Thyroid gland (tissue), 4 donors: ENCODE measurements at regions not wholly inside any gene's neighbourhood (a gene's known extent, or its start where the extent isn't known, plus 50 kb on each side); places are given as distances from the start of the nearest gene placed in this dataset.

ENCODE experiments used
- CTCF ChIP-seq, 6 experiments: fragments of 200-600 bp in 3 of 6; fragments of 450-650 bp in 3 of 6; sonication (generic) in 3 of 6; IDR thresholded peaks; one replicate each; pipeline ENCODE4 v1.5.1; 2016 to 2019; ENCODE audit warnings: antibody characterized with exemption in 6 of 6, mild to moderate bottlenecking in 2 of 6, inconsistent platforms in 1 of 6, moderate library complexity in 1 of 6
- POLR2A ChIP-seq, 2 donors: fragments of 450-650 bp; IDR thresholded peaks; one replicate each; pipeline ENCODE4 v1.6.1; 2017; ENCODE audit warnings: antibody characterized with exemption in 2 of 2, mild to moderate bottlenecking in 2 of 2, moderate library complexity in 1 of 2

- no peak for TF ChIP-seq POLR2A (IDR thresholded peaks at IDR 0.05)
- no peak for TF ChIP-seq CTCF (IDR thresholded peaks at IDR 0.05)
Measured at GRCh38 chrX:15143825-15144121, 126.1 kb downstream of the ASB9 start.
